ENCODE measurements at regions not wholly inside any gene's neighbourhood (a gene's known extent, or its start where the extent isn't known, plus 50 kb on each side); places are given as distances from the start of the nearest gene placed in this dataset.

DNA sequence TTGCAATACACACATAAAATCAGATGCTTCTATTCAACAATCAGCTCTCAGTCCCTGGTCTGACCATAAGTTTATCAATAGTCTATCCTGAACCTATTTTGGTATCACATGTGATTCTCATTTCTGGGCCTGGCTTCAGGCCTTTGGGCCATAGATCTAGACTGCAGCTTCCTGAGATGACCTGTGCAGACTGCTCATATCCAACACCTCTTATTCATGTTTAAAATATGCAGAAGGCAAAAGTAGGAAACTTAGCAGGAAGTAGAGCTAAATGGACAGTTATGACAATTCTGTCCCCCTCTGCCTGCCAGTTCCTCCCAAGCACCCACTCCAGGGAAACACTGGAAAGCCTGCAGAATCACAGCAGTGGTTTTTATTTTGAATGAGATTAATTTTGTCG is 53.3 kb downstream of the C7orf25 start:
- no peak for DNase-seq

DNA sequence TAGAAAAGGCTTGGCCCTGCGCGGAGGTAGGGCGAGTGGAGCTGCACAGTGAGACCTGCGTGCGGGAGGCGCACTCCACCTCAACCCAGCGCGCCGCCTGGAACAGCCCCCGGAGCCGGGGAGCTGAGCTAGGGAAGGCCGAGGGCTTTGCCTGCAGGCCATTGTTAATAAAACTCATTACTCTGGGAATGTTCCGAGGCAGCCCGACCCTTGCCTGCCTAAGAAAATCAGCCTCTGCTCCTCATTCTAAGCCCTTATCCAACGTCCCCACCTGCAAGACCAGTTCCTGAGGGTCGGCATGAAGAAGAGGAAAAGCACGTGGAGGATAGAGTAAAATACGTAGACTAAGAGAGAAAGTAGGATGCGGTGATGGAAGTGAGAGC is 55.3 kb downstream of the C7orf25 start:
- no peak for DNase-seq

GRCh38 chr7:42854571-42855118 is 57.2 kb downstream of the C7orf25 start:
- DNase-seq = no peak

GRCh38 chr7:42852531-42852930 is 59.3 kb downstream of the C7orf25 start:
- no peak for DNase-seq

DNA sequence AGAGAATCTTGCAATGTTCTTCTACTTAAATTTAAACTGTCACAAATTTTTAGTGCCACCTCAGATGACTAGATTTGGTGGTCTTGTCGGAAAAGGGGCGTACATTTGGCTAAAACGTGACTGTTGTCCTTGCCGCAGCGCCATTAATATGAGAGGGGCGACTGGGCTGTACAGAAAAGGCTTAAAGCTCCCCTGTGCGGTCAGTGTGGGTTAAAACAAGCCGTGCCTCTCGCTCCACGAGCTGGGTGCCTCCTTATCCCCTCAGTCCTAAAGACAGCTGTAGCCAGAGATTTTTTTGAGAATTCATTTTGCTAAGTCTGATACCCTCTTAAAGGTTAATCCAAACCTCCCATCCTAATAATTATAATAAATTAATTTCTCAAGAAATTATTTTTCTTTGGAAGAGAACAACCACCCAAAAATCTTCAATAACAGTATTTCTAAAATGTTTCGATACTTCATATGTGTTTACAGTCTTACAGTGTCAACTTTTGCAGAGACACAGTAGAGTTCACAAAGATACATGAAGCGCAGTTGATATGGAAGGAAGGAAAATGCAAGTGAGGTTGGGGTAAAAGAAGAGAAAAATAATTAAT is 68.6 kb downstream of the C7orf25 start:
- DNase-seq = peak; percentile 39

DNA sequence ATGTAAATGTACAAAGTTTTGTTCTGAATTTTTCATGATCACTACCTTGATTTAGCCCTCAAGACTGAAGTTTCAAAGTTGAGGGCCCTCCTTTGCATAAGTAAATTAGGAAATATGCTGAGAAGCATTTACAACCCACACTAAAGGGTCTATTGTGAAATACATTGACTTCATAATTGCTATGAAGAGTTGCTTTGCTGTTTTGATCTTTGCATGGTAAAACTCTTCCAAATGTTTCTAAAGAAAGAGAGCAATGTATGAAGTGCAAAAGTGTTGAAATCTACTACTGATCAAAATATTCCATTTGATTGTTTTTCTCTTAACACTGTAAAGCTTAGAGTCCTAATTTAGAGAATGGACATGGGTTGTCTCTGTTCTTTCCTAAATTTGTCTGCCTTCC is 77.2 kb downstream of the C7orf25 start:
- DNase-seq = no peak

- no peak for DNase-seq
Observed at GRCh38 chr7:42833411-42833810, 78.5 kb downstream of the C7orf25 start.

- no peak for DNase-seq
Observed at GRCh38 chr7:42832667-42833066, 79.2 kb downstream of the C7orf25 start.

DNA sequence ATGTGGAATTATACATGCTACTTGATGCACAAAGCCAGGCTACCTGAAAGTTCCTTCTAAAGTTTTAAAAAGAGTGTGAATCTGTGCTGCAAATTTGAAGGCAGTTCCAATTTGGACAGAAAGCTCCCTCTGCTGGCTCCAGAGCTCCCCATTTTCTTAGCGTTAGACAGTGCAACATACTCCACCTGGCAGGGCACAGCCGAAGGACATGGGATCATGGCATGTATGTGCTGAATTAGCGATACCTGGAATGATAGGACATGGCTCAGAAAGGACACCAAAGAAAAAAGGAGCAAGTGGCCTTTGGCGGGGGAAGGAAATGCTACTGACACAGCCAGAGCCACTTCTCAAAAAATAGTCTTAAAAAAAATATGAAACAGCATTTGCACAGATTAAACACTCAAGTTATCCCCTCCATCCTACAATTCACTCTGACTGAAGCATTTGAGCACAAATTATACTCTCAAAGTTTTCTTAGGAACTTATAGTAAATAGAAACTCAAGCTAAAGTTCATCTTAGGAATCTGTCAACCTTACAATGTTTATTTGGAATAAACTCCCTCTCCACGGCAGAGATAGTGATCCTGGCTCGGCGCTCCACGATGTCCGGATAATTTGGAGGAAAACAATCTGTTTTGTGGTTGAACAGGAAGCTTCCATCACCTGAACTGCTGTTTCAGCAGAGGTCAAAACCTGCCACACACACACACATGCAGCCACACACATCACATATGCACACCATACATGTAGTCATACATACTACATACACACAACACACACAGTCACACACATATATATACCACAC is 80.0 kb downstream of the C7orf25 start:
- DNase-seq = no peak

- no peak for DNase-seq
Observed at GRCh38 chr7:42831006-42831717, 80.7 kb downstream of the C7orf25 start.

GRCh38 chr7:42812779-42813178 is 99.1 kb downstream of the C7orf25 start:
- DNase-seq = no peak

DNA sequence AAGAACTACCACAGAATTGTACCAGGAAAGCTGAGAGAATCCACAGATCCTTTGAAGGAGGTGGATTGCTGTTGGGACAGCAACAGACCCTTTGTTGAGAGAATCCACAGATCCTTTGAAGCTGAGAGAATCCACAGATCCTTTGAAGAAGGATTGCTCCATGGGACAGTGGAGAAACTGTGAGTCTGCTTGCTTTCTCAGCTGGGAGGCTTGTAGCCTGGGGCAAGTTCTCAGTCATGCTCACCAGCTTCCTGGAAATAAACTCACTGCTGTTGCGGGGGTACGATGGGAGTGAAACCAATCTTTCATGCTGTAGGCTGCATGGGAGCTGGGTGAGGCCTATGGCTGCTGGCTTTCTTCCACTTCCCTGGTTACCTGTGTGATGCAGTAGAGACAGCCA is 106.3 kb downstream of the C7orf25 start:
- DNase-seq = no peak

GRCh38 chr7:42794673-42795072 is 117.2 kb downstream of the C7orf25 start:
- no peak for DNase-seq

GRCh38 chr7:42792841-42793240 is 119.0 kb downstream of the C7orf25 start:
- no peak for DNase-seq

- no peak for DNase-seq
Observed at GRCh38 chr7:42790196-42790595, 121.7 kb downstream of the C7orf25 start.

GRCh38 chr7:42774436-42774835 is 137.4 kb downstream of the C7orf25 start:
- no peak for DNase-seq

DNA sequence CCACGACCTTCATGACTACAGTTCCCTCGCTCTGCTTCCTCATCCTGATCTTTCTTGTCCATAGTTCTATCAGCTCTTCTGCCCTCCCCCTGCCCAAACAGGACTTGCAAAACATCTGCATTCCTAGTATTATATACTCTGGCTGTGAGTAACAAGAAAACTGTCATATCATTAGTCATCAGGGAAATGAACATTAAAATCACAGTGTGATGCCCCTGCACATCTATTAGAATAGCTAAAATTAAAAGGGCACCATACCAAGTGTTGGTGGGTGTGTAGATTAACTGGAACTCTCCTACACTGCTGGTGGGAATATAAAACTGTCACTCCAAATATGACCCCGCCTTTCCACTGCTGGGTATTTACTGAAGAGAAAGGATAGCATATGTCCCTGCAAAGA is 141.8 kb downstream of the C7orf25 start:
- DNase-seq = no peak

DNA sequence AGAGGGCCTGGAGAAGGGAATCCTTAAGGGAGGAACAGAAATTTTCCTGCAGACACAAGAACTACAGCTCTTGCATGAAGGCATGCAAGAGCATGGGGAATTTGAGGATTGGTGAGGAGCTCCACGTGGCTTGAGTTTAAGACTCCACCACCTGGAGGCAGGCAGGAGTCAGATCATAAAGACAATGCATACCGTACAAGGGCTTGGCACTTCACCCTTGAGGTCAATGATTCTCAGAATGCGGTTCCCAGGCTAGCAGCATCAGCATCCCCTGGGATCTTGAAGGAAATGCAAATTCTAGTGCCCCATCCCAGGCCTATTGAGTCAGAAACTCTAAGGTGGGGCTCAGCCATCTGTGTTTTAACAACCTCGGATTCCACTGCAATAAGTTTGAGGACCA is 143.8 kb downstream of the C7orf25 start:
- no peak for DNase-seq

- DNase-seq = no peak
Observed at GRCh38 chr7:42766782-42767423, 145.0 kb downstream of the C7orf25 start.

DNA sequence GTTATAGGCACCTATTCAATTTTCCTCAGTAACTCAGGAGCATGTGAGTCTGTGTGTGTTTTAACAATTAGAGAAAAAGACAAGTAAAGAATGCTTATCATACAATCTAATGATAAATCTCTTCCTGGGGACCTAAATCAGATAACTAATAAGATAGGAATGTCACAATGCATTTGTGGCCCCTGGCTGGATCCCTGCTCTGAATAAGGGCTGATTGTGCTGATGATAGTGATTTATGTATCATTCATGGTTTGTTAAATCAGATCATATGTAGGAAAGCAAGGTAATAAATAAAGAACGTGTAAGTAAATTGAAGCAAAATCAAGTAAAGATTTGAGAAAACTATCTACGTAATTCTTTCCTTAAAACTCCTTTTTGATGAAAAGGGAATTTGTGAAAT is 145.9 kb downstream of the C7orf25 start:
- no peak for DNase-seq

DNA sequence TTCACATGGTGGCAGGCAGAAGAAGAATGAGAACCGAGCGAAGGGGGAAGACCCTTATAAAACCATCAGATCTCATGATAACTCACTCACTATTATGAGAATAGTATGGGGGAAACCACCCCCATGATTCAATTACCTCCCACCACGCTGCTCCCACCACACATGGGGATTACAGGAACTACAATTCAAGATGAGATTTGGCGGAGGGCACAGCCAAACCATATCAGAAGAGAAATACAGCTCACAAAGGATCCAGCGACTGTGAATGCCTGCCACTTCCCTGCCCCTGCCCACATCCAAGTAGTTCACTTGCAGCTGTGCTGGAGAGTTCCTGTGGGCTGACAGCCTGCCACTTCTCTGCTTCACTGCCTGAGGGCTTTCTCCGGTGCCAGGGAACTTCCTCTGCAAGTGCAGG is 148.7 kb downstream of the C7orf25 start:
- DNase-seq = no peak

- no peak for DNase-seq
Observed at GRCh38 chr7:42761486-42761885, 150.4 kb downstream of the C7orf25 start.

- no peak for DNase-seq
Observed at GRCh38 chr7:42758124-42758523, 153.7 kb downstream of the C7orf25 start.
